ENCODE measurements at regions not wholly inside any gene's neighbourhood (a gene's known extent, or its start where the extent isn't known, plus 50 kb on each side); places are given as distances from the start of the nearest gene placed in this dataset.
"Not testable (repeated sequence)": the region's sequence is repeated elsewhere in the genome, so short reads cannot be mapped to it uniquely, and the experiment has no call there.

DNA sequence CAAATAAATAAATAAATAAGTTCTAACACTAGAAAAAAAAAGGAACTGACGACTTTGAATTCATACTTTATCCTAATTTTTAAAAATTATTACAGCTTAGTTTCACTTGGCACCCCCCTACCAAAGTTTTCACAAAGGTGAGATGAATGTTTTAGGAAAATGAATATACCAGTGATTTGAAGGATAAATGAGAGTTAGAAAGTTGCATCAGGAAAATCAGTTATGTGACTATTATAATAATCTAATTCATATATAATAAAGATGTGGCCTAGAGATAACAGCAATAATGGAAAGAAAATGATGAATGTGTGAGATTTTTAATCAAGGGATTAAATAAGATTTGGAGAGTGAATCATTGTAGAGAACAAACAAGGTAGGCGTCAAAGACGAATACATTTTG lies 103.0 kb upstream of the RAP1B start:
- DNase-seq (ENCODE audit: low spot score), result no peak

DNA sequence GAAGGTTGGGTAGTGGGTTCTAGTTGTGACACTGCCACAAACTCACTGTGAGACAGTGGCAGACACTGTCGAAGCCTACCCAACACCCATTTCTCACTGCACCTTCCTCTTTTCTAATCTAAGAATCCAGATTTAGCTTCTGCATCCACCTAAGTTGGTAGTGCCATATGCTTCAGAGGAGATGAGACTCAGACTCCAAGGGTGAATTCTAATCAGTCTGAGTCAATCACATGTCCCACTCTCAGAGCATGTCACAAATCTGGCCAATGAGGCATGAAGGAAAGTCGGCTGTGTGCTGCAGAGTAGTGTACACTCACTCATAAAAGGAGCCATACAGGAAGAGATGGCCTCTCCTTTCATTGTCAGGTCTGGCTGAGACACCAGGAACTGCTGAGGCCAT lies 102.1 kb upstream of the RAP1B start:
- DNase-seq (ENCODE audit: low spot score), result no peak

DNA sequence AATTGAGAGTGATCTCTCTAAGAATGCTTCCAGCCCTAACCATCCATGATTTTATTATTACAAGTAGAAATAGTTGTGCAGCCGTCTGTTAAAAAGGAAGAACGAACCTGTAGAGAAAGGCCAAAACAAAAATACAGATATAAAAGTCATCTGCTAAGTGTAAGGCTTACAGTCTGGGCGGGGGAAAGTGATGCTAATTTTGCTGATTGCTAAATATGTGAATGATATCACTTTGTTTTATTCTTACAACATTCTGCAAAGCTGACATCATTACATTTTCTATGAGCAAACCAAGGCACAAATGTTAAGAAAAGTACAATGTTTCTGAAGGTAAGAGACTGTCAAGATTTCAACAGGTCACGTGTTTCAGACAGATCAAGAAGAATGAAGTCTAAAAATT lies 101.5 kb upstream of the RAP1B start:
- DNase-seq (ENCODE audit: low spot score), result no peak

DNA sequence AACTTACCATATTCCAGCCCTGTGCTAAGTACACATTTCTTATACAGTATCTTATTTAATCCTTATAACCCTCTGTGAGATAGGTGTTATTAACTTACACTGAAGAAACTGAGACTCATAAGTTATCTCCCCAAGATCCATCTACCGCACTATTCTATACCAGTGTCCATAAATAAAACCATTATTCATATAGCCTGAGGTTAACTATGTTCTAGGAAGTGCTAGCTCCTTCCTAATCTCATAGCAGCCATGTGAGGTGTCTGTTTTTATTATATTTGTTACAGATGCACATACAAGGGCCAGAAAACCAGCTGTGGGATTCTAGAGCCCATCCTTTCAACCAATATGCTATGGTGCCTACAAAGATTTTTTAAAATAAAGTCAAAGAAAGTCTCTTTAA lies 100.3 kb upstream of the RAP1B start:
- no peak for DNase-seq (ENCODE audit: low spot score)

DNA sequence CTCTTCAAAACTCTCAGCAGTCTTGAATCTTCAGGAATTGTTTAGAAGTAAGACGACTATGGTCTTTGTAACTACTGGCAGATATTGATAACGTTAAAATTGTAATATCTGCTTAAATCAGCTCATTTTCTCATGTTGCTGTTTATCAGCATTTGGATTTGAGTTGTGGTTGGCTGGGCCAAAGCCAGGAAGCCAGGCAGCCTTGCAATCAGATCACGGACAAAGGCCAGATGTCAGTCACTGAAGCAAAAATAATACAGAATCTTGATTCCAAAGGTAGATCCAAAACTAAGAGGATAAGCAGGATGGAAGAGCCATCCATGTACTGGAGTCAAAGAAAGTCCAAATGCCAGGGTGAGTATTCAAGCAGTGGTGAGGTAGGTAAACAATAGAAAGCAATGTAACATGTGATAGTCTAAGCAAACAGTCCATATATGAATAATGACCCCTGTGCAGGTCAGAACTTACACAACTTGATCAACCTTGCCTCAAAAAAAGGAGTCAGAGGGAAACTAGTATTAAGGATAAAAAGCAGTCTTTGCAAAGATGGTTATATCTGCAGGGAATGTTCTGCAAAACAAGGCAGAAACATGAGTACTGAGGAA lies 95.8 kb upstream of the RAP1B start:
- DNase-seq (ENCODE audit: low spot score), result no peak

DNA sequence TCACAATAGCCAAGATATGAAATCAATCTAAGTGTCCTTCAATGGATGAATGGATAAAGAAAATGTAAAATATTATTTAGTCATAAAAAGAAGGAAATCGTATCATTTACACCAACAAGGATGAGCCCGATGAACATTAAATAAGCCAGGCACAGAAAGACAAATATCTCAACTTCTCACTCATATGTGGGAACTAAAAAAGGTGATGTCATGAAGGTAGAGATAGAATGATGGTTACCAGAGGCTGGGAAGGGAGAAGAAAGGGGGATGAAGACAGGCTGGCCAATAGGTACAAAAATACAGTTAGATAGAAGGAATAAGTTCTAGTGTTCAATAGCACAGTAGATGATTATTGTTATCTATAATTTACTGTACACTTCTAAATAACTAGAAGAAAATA lies 94.9 kb upstream of the RAP1B start:
- DNase-seq (ENCODE audit: low spot score), result no peak

DNA sequence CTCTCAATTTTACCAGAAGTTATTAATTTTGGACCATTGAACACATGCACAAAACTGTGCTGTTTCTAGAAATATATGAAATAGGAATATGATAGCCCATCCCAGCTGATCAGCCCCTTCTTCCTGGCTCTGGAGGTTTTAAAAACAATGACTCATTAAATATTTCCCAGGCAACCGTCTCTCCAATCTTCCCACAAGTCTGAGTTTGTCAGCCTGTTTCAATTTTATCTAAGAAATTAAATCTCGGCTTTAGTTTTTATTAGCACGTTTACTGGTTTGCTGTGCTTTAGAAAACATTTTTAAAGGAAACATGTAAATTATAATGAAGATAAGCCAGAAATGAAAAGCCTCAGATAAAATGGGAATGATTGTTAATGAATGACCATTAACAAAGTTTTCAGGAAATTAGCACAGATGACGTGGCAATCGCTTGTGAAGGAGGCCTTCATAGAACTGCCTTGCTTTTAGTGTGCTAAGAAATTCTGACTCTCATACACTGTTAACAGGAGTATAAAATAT lies 89.3 kb upstream of the RAP1B start:
- DNase-seq (ENCODE audit: low spot score), result no peak

DNA sequence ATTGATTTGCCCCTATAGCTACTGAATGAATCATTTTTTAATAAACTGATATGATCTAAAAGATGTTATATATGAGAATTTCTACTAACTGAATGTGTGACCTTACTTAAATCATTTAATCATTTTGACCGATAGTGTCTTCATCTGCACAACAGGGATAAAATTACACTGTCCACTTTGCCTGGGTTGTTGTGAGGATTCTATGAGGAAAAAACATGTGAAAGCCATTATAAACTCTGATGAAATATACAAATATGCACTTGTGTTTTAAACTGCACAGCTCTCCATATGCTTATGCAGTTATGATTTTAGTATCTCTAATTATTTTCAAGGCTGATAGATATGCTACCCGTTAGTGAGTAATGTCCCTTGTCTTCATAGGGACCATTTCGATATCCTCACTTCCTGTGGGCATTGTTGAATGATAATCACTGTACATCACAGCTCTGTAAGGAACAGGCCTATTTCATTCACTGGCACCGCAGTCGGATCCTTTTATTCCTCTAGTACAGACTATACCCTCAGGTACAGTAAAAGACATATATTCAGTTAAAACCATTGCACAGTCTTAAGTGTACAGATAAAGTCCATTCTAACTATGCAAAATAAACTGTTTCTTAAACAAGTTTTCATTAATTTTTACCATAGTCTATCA lies 88.7 kb upstream of the RAP1B start:
- DNase-seq (ENCODE audit: low spot score), result no peak

DNA sequence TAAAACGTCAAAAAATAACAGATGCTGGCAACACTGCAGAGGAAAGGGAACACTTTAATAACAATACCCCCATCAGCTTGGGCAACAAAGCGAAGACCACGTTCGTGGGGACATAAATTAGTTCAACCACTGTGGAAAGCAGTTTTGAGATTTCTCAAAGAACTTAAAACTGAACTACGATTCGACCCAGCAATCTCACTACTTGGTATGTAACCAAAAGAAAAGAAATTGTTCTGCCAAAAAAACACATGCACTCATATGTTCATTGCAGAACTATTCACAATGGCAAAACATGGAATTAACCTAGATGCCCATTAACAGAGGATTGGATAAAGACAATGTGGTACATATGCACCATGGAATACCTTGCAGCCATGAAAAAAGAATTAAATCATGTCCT lies 81.2 kb upstream of the RAP1B start:
- no peak for DNase-seq (ENCODE audit: low spot score)

DNA sequence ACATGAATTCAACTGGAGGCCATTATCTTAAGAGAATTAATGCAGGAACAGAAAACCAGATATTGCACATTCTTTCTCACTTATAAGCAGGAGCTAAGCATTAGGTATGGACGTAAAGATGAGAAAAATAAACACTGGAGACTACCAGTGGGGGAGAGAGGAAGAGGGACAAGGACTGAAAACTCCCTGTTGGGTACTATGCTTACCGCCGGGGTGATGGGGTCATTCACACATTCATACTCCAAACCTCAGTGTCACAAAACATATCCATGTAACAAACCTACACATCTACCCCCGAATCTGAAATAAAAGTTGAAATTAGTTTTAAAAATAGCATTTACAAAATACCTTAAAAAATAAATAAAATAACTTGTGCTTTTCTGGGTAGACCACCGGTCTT lies 80.8 kb upstream of the RAP1B start:
- no peak for DNase-seq (ENCODE audit: low spot score)

DNA sequence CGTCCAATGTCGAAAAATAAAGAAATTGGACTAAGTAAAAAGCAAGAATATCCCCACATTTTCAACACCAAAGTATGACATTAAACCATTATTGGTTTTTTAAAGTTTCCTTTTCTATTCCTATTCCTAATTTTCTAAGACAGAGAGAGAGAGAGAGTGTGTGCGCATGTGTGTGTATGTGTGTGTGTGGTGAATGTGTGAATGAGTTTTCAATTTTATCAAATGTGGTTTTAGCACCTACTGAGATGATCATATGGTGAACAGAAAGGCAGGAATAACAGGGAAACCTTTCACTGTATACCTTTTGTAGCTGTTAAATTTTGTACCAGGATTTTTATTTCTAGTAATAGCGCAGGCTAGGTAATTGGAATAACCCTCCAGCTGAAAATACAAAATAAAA lies 80.4 kb upstream of the RAP1B start:
- DNase-seq (ENCODE audit: low spot score), result no peak

DNA sequence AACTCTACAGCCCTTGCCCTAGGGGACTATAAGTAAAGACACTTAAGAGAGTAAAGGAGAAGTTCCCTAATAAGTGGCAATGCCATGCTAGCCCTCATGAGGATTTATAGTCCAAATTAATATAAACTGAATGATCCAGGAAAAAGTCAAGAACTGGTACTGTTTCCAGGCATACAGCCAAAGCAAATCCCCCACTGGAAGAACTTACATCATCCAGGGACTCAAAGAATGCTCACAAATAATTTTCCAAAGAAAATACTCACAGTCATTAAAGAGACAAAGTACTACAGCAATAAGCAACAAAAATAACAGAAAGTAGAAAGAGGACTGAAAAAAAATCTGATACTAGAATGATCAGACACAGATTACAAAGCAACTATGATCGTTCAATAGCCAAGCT lies 79.7 kb upstream of the RAP1B start:
- no peak for DNase-seq (ENCODE audit: low spot score)

DNA sequence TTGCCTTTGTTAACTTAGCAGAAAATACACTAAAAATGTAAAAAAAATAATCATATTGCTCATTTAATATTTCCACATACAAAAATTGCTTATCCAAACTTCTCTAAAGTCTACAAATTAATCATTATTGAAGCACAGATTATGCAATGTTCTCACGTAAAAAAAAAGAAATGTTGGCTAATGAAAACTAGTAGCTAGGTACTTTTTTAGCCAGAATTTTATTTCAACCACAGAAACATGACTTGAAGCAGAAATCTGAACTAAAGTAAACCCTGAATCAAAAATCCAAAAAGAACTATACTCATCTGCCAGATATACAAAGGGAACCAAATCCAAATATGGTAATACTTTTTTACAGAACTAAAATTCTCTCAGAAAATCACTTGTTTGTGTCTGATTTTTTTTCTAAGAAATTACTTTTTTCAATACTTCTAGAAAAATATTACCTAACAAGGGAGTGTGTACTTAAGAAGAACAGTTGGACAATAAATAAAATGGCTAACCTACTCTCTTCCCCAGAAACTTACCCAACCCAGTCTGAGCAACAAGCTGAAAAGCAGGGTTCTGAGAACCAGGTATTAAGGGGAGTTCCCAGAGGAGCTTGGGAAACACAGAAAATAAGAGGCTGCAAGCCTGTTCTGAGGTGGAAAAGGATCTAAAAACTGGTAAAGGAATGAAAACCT lies 78.4 kb upstream of the RAP1B start:
- no peak for DNase-seq (ENCODE audit: low spot score)

DNA sequence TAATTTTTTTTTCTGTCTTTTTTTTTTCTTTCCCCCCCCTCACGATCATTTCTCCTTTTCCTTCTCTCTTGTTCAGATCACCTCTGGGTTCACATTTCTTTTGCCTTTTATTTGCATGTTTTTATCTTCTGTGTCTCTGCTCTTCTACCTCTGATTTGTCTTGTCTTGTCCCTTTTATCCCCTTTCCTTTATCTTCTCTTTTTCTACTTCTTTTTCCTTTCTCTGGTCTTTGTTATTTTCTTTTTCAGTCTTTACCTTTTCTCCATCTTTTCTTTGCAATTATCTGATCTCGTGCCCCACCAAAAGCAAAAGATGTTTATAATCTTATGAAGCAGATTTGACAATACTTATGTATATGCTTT lies 77.8 kb upstream of the RAP1B start:
- no peak for DNase-seq (ENCODE audit: low spot score)

DNA sequence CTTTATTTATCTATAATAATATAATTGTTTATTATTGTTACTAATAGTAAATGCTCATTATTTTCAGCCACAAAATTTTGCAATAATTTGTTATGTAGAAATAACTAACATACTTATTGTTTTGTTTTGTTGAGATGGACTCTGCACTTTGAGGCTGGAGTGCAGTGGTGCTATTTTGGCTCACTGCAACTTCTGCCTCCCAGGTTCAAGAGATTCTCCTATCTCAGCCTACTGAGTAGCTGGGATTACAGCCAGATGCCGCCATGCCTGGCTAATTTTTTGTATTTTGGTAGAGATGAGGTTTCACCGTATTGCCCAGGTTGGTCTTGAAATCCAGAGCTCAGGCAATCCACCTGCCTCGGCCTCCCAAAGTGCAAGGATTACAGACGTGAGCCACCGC lies 76.6 kb upstream of the RAP1B start:
- no peak for DNase-seq (ENCODE audit: low spot score)

DNA sequence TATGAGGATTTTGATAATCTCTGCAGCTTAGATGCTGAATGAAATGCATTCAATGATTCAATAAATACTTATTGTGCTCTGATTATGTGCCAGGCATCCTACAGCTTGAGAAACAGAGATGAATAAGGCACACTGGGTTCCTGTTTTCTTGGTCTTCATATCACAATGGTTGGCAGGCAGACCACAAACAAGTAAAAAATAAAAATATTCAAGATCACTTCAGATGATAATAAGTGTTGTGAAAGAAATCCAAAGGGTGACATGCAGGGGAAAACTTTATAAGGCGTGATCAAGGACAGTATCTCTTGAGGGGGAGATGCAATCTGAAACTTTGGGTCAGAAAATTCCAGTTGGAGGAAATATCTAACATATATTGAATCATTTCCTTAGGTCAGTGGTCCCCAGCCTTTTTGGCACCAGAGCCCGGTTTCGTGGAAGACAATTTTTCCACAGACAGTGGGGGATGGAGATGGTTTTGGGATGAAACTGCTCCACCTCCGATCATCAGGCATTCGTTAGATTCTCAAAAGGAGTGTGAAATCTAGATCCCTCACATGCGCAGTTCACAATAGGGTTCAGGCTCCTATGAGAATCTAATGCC lies 73.7 kb upstream of the RAP1B start:
- no peak for DNase-seq (ENCODE audit: low spot score)

DNA sequence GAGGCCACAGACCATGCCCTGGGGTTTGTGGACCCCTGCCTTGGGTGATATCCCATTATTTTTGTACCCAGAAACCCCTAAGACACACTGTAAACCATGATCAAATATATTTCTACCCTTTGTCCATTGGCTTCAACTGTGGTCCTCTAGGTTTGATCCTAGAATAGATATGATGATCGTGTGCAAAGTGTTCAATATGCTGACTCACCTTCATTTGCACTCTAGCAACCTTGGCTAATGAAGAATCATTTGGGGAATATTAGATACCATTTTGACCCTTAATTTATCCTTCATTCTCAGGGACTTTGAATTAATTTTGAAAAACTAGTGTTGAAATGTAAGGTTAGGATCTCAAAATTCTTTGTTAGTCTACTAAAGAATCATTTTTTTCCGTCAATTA lies 73.1 kb upstream of the RAP1B start:
- DNase-seq (ENCODE audit: low spot score), result no peak

DNA sequence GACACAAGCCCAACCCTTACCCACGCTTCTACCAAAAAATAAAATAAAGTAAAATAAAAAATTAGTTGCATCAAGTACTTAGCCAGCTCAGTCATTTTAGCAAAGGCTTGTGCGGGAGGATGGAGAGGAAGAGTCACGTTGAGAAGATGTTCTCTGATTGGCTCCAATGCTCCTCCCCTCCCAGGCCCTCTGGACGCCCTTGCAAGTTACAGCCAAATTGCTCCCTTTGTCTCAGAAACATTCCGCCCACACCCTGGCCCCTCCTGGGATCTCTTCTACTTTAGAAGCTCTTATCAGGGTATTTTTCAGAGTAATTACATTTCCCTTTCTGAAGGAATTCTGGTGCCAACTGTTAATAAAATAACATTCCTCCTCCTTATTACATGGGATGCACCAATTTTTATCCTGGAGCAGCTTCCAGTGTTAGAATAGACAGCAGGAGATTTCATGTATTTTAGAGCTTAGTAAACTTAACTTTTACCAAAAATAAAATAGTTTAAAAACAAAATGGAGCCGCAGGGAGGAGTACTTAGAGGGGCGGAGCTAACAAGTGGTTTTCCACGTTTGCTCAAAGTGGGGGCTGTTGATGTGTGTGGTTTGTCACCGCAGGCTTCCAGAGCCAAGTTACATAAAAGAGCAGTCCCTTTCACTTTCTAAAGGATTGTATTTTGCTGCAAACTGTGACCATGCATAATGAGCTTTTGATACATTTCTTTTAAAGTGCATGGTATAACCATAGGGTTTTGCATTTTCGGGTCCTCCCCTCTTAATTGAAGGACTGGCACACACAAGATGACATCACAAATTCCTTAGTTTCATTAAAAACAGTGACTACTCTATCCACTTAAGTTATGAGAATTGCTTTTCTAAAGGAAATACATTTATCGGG lies 71.7 kb upstream of the RAP1B start:
- DNase-seq (ENCODE audit: low spot score), result no peak

DNA sequence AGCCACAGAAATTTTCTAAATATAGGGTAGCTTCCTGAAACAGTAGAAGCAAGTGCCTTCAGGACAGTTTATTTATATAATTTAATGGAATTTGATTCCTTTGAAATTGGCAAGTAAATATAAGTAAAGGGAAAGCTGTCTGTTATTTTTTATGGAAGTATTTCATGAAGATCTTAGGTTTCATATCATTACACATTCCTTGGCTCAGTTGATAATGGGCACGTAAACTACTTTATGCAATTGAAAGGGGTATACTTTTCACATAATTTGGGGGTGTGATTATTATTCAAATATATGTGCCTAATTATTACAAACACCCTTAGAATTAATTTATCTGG lies 71.1 kb upstream of the RAP1B start:
- no peak for DNase-seq (ENCODE audit: low spot score)

DNA sequence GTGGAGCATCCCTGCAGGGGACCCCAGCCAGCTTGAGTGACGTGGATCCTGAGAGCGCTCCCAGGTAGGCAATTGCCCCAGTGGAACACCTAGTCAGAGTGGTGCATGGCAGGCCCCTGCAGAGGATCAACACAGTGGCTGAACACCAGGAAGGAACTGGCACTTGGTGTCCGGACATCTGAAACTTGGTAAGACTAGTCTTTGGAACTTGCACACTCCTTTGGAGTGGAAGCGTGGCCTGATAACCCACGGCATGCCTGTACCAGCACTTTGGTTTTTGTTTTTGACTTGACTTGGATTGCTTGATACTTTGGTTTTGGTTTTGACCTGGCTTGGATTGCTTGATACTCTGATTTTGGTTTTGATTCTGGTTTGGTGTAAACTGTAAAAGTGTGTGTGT lies 69.9 kb upstream of the RAP1B start:
- DNase-seq (ENCODE audit: low spot score), result not testable (repeated sequence)

DNA sequence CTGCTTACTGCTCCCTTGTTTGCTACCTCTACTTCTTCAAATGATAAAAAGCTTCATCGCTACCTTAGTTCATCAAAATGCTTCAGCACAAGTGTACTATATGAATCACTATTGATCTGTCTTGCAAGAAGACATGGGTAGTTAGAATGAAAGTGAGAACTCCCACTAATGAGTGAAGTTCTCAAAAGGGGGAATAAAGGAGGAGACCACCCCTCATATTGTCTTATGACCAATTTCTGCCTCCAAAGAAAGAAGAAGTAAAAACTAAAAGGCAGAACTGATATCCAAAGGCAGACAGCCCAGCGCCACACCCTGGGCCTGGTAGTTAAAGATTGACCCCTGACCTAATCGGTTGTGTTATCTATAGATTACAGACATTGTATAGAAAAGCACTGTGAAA lies 63.4 kb upstream of the RAP1B start:
- not testable (repeated sequence) for DNase-seq (ENCODE audit: low spot score)

DNA sequence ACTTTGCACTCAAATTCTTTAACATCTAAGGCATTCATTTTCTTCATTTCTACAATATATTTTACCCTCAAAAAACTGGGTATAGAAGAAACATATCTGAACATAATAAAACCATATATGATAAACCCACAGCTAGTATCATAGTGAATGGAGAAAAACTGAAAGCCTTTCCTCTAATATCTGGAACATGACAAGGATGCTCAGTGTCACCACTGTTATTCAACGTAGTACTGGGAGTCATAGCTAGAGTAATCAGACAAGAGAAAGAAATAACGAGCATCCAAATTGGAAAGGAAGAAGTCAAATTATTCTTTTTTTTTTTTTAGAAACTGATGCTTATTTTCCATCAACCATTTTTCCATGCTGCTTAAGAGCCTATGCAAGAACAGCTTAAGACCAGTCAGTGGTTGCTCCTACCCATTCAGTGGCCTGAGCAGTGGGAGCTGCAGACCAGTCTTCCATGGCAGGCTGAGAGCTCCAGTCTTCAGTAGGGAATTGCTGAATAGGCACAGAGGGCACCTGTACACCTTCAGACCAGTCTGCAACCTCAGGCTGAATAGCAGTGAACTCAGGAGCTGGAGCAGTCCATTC lies 58.0 kb upstream of the RAP1B start:
- not testable (repeated sequence) for DNase-seq (ENCODE audit: low spot score)

Measured in Ammon's horn (tissue), 1 donor.